ENCODE measurements at regions not wholly inside any gene's neighbourhood (a gene's known extent, or its start where the extent isn't known, plus 50 kb on each side); places are given as distances from the start of the nearest gene placed in this dataset.

DNA sequence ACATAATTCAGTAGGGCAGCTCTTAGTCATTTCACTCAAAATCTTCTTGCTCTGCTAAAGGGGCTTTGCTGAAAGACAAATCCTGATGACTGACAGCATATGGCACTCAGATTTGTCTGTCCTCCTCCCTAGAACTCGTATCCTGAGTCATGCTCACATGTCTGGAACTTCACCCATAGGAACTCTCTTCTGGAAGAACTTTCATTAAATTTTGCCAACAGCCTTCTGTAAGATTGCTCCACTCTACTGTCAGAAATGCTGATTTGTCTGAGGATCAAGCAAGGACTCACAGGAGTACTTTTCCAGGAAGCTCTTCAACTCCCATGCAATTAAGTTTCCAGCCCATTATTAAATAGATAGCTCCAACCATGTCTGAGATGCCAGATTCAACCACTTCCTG, 59.8 kb upstream of the SNX2 start:
- TF ChIP-seq PPARA (CRISPR knock-in tag; IDR thresholded peaks at IDR 0.05; ENCODE audit: borderline replicate concordance) (no peak), ZNF565 (CRISPR knock-in tag; conservative IDR thresholded peaks at IDR 0.05; ENCODE audit: low read depth) (no peak), SNAI2 (CRISPR knock-in tag; IDR thresholded peaks at IDR 0.05) (no peak), ZFP3 (CRISPR knock-in tag; IDR thresholded peaks at IDR 0.05) (no peak), CSDC2 (CRISPR knock-in tag; IDR thresholded peaks at IDR 0.05) (no peak), ZNF8 (CRISPR knock-in tag; IDR thresholded peaks at IDR 0.05) (no peak)
- TF ChIP-seq, protein P1, sequence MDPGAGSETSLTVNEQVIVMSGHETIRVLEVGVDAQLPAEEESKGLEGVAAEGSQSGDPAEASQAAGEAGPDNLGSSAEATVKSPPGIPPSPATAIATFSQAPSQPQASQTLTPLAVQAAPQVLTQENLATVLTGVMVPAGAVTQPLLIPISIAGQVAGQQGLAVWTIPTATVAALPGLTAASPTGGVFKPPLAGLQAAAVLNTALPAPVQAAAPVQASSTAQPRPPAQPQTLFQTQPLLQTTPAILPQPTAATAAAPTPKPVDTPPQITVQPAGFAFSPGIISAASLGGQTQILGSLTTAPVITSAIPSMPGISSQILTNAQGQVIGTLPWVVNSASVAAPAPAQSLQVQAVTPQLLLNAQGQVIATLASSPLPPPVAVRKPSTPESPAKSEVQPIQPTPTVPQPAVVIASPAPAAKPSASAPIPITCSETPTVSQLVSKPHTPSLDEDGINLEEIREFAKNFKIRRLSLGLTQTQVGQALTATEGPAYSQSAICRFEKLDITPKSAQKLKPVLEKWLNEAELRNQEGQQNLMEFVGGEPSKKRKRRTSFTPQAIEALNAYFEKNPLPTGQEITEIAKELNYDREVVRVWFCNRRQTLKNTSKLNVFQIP (CRISPR knock-in tag; IDR thresholded peaks at IDR 0.05; ENCODE audit: borderline replicate concordance, low read depth) = no peak
- TF ChIP-seq, protein P2, sequence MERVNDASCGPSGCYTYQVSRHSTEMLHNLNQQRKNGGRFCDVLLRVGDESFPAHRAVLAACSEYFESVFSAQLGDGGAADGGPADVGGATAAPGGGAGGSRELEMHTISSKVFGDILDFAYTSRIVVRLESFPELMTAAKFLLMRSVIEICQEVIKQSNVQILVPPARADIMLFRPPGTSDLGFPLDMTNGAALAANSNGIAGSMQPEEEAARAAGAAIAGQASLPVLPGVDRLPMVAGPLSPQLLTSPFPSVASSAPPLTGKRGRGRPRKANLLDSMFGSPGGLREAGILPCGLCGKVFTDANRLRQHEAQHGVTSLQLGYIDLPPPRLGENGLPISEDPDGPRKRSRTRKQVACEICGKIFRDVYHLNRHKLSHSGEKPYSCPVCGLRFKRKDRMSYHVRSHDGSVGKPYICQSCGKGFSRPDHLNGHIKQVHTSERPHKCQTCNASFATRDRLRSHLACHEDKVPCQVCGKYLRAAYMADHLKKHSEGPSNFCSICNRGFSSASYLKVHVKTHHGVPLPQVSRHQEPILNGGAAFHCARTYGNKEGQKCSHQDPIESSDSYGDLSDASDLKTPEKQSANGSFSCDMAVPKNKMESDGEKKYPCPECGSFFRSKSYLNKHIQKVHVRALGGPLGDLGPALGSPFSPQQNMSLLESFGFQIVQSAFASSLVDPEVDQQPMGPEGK (CRISPR knock-in tag; IDR thresholded peaks at IDR 0.05; ENCODE audit: borderline replicate concordance) = no peak
- TF ChIP-seq, protein P3, sequence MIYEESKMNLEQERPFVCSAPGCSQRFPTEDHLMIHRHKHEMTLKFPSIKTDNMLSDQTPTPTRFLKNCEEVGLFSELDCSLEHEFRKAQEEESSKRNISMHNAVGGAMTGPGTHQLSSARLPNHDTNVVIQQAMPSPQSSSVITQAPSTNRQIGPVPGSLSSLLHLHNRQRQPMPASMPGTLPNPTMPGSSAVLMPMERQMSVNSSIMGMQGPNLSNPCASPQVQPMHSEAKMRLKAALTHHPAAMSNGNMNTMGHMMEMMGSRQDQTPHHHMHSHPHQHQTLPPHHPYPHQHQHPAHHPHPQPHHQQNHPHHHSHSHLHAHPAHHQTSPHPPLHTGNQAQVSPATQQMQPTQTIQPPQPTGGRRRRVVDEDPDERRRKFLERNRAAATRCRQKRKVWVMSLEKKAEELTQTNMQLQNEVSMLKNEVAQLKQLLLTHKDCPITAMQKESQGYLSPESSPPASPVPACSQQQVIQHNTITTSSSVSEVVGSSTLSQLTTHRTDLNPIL (CRISPR knock-in tag; IDR thresholded peaks at IDR 0.05; ENCODE audit: low read depth) = no peak
- TF ChIP-seq, protein P4, sequence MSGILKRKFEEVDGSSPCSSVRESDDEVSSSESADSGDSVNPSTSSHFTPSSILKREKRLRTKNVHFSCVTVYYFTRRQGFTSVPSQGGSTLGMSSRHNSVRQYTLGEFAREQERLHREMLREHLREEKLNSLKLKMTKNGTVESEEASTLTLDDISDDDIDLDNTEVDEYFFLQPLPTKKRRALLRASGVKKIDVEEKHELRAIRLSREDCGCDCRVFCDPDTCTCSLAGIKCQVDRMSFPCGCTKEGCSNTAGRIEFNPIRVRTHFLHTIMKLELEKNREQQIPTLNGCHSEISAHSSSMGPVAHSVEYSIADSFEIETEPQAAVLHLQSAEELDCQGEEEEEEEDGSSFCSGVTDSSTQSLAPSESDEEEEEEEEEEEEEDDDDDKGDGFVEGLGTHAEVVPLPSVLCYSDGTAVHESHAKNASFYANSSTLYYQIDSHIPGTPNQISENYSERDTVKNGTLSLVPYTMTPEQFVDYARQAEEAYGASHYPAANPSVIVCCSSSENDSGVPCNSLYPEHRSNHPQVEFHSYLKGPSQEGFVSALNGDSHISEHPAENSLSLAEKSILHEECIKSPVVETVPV (CRISPR knock-in tag; IDR thresholded peaks at IDR 0.05) = no peak
